Left kidney (tissue), 1 donor: ENCODE measurements at regions not wholly inside any gene's neighbourhood (a gene's known extent, or its start where the extent isn't known, plus 50 kb on each side); places are given as distances from the start of the nearest gene placed in this dataset.
"Not testable (repeated sequence)": the region's sequence is repeated elsewhere in the genome, so short reads cannot be mapped to it uniquely, and the experiment has no call there.

ENCODE experiments used
- DNase-seq: peaks from one replicate; pipeline ENCODE4 v3.0.0-alpha.2; 2013

GRCh38 chr9:22508354-22508753 lies 61.7 kb downstream of the DMRTA1 start:
- not testable (repeated sequence) for DNase-seq

- DNase-seq = no peak
These were observed 62.2 kb downstream of the DMRTA1 start for GRCh38 chr9:22508790-22509189.

DNA sequence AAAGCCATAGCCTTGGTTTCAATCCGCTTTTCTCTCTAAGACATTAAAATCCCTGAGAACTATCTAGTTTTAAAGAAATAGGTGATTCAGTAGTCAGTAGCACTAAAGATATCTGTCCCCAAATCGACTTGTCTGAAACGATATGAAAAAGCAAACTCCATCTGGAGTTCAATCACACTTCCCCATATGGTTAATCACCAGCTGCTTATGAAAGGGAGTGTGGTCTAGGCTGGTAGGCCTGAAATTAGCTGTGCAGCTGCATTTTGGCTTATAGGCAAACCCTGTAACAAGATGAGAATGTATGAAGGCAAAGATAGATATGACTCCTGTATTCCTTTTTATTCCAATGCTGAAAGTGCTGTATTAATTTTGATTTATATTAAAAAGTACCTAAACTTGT lies 65.9 kb downstream of the DMRTA1 start:
- DNase-seq = no peak

GRCh38 chr9:22514871-22515270 lies 68.2 kb downstream of the DMRTA1 start:
- DNase-seq = no peak

DNA sequence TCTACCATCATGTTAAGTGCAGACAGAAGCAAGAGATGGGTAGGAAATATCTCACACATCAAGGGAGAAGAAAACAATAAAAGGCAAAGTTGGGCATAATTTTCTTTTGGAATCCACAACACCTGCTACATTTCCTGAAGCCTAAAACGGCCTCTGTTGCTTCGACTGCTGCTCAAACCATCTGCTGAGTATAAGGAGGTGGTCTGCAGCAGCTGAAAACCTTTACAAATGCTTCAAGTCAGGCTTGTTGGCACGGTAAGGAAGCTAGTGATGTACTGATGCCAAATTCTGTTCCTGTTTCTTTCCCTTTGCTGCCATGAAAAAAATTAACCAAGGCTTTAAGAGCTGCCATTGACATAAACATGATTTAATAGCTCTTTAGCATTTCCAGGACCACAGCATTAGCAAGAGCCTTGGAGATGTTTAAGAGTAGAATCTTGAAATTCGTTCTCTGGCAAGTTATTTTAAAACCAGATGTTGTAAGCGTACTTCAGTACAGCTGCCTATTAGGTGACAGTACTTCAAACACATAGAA lies 75.6 kb downstream of the DMRTA1 start:
- no peak for DNase-seq

GRCh38 chr9:22528485-22528884 lies 81.9 kb downstream of the DMRTA1 start:
- no peak for DNase-seq

GRCh38 chr9:22529426-22530199 lies 83.0 kb downstream of the DMRTA1 start:
- DNase-seq = no peak

- DNase-seq = no peak
These were observed 89.2 kb downstream of the DMRTA1 start for GRCh38 chr9:22535780-22536179.

GRCh38 chr9:22537721-22538120 lies 91.1 kb downstream of the DMRTA1 start:
- no peak for DNase-seq

GRCh38 chr9:22548625-22549024 lies 102.0 kb downstream of the DMRTA1 start:
- no peak for DNase-seq

- no peak for DNase-seq
These were observed 128.1 kb downstream of the DMRTA1 start for GRCh38 chr9:22574740-22575139.

GRCh38 chr9:22580788-22581187 lies 134.2 kb downstream of the DMRTA1 start:
- DNase-seq = no peak

GRCh38 chr9:22582221-22582620 lies 135.6 kb downstream of the DMRTA1 start:
- DNase-seq = no peak

GRCh38 chr9:22588918-22589317 lies 142.3 kb downstream of the DMRTA1 start:
- DNase-seq = no peak

DNA sequence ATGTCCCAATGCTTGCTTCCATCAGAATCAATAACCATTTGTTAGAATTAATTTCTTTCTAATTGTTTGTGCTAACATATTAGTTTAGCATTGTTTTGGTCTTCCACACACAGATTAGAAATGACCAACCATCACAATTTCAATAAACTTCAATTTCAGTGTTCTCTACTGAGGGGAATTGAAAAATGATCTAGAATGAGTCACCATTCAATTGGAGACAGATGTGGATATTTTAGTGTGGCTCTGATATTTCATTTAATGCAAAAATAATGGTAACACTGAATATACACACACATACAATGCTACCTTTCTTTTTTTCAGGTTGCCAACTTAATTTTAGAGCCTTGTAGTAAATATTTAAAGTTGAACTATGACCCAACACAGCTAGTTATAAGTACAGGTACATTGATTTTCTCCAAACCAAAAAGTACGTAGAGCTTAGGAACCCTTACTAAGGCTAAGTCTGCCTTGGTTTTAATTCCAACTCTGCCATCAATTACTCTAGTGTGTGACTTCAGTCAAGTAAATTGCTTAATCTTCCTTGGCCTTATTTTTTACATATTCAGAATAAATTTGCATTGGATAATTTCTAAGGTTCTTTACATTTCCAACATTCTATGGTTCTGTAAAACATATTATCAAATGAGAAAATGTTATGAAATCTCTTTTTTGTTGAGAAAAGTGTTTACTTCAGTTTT lies 143.9 kb downstream of the DMRTA1 start:
- no peak for DNase-seq

GRCh38 chr9:22595805-22596204 lies 149.2 kb downstream of the DMRTA1 start:
- DNase-seq = no peak

DNA sequence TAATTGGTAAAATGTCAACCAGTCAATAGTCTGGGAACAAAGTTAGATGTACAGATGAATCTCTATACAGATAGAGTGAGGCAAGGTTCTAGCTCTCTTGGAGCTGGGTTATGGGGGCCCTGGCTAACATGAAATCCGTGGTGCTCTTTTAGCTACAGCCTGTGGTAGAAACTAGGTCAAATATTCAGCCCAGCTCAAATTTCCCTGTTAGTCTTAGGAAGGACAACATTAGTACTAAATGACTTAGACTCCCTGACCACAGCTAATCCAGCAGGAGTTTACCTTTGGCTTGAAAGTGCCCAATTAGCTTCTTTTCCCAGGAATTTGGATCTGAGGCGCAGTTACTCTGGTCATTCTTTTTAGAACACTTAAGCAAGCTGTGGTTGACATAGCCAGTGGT lies 170.5 kb downstream of the DMRTA1 start:
- DNase-seq = no peak

GRCh38 chr9:22622815-22623214 lies 176.2 kb downstream of the DMRTA1 start:
- no peak for DNase-seq

DNA sequence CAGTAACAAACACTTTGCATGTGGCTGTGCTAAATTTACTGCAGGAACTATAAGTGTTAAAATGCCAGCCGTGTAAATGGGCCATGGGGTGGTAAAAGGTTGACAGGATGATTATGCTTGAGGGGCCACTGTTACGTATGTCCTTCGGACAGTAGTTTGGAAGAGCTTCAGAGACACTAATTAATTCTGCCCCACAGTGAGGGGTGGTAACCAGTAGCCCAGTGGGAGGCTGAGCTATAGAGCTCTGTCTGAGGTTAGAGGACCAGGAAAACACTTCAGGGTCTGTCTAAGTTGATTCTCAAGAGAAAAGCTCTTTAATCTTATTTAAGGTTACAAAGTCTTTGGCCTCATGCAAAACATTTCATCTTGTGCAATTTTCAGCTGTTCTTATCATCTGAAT lies 176.6 kb downstream of the DMRTA1 start:
- no peak for DNase-seq

- DNase-seq = no peak
These were observed 178.9 kb downstream of the DMRTA1 start for GRCh38 chr9:22625540-22625939.

DNA sequence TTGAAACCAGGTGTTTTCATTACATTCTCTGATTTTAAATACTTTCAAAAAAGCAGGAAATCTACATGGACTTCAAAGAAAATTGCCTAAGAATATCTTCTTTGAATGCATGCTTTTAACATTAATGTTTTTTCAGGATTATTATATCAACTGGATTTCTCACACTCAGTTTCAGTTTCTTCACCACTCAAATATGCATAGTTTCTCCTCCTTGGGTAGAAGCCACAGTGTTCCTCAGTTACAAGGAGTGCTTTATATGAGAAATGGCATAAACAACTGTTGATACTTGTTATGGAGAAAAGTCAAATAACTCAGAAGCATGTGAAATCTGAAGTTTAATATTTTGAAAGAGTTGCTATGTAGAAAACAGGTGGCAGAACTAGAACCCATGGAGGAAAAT lies 196.9 kb downstream of the DMRTA1 start:
- DNase-seq = no peak

DNA sequence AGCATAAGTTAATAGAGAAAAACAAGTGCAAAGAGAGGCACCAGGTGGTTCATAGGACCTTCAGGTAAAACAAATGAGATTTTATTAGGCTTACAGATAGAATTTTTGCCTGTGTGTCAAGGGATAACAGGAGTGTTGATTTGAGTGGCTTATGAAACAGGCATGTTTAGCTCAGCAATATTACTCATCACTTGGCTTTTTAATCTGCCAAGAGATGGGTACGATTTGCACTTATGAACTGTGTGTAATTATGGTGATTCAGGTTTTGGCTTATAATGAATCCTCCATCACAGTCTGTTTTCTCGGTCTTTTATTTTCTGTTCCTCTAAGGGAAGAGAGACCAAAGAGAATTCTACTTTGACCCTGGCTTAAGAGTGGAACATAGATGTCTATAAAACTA lies 199.3 kb downstream of the DMRTA1 start:
- no peak for DNase-seq

DNA sequence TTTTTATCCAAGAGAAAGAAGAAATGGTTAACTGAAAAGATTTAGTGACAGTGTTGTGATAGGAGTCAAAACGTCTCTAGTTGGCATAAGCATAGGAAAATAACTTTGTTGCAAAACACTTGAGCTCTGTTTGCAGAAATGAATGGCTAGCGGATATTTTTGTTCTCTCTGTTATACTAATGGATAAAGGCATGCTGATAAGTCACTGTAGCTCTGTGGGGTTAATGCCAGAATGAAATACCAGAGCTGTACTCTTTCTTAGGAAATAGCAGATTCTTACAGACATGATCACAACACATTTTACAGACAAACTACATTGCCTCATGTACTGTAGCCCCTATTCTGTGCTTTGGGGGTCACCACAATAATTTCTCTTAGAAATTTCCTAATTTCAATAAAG lies 202.8 kb downstream of the DMRTA1 start:
- no peak for DNase-seq

DNA sequence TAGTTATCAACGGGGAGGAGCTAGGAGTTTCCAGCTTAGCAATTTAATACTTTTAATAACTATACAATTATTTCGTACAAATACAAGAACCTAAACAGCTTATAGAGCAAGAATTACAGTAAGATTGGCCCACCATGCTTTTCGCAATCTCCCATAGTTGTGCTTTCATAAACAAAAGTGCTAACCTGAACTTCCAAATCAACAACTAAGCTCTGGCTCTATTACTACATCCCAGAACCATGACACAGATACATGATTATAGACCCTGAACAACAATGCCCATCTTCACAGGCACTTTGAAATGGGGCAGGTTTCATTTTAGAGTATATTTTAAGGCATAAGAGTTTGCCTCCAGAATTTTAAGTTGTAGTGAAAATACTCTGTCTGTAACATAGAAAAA lies 203.5 kb downstream of the DMRTA1 start:
- DNase-seq = no peak
